Sigmoid colon (tissue), 6 donors: ENCODE measurements at regions not wholly inside any gene's neighbourhood (a gene's known extent, or its start where the extent isn't known, plus 50 kb on each side); places are given as distances from the start of the nearest gene placed in this dataset.
A peak's percentile ranks its signal among the peaks of the same experiment; 100 is the strongest.

Experiments used
- DNase-seq: peaks from one replicate; pipeline ENCODE4 v3.0.0-alpha.2; 2019
- H3K27ac ChIP-seq, 4 donors: fragments of 200-600 bp; sonication (generic); one replicate each; pipeline ENCODE4 v1.5.1; 2016 to 2019; ENCODE audit warnings: mild to moderate bottlenecking in 1 of 4
- H3K27me3 ChIP-seq, 3 donors: fragments of 200-600 bp; sonication (generic); one replicate each; pipeline ENCODE4 v1.5.1; 2019; ENCODE audit warnings: mild to moderate bottlenecking in 1 of 3
- H3K36me3 ChIP-seq, 4 donors: fragments of 200-600 bp; sonication (generic); one replicate each; pipeline ENCODE4 v1.5.1; 2016 to 2019
- H3K4me1 ChIP-seq, 4 donors: fragments of 200-600 bp; sonication (generic); one replicate each; pipeline ENCODE4 v1.5.1; 2017 to 2019
- H3K4me3 ChIP-seq, 4 donors: fragments of 200-600 bp; sonication (generic); one replicate each; pipeline ENCODE4 v1.5.1; 2017 to 2019; ENCODE audit warnings: mild to moderate bottlenecking in 2 of 4, moderate library complexity in 1 of 4
- H3K9me3 ChIP-seq, 4 donors: fragments of 200-600 bp in 3 of 4; sonication (generic) in 3 of 4; one replicate each; pipeline versions ENCODE4 v1.5.1 to v1.6.1; 2013 to 2019
- EP300 ChIP-seq, 4 donors: sonication (generic); formaldehyde crosslinking; IDR thresholded peaks; one replicate each; pipeline ENCODE4 v1.6.1; 2017; ENCODE audit warnings: antibody characterized with exemption in 4 of 4
- POLR2A ChIP-seq, 2 donors: fragments of 450-650 bp; IDR thresholded peaks; one replicate each; pipeline ENCODE4 v1.6.1; 2016; ENCODE audit warnings: antibody characterized with exemption in 2 of 2, mild to moderate bottlenecking in 2 of 2, moderate library complexity in 2 of 2
- POLR2AphosphoS5 ChIP-seq, 4 donors: sonication (generic); formaldehyde crosslinking; IDR thresholded peaks; one replicate each; pipeline ENCODE4 v1.6.1; 2017; ENCODE audit warnings: antibody characterized with exemption in 4 of 4
- WGBS, 2 donors: extraction: QIAGEN DNeasy Blood & Tissue Kit; methylation state at CpG; one replicate each; pipeline ENCODE4 v1.1.7; 2013; 5-methylcytosine and 5-hydroxymethylcytosine counted together
- intact Hi-C: fragments of 100-400 bp; cut with DNase I; formaldehyde crosslinking; loops from one replicate; pipeline ENCODE4 v1.15.1; 2023
- TF ChIP-seq, protein P1 (sequence below), 4 experiments: fragments of 450-650 bp in 3 of 4; fragments of 200-600 bp in 1 of 4; IDR thresholded peaks; one replicate each; pipeline ENCODE4 v1.5.1; 2016 to 2019; ENCODE audit warnings: antibody characterized with exemption in 4 of 4, mild to moderate bottlenecking in 3 of 4, moderate library complexity in 2 of 4
- donor health status: healthy with polysubstance abuse.
- donor health status: healthy.

DNA sequence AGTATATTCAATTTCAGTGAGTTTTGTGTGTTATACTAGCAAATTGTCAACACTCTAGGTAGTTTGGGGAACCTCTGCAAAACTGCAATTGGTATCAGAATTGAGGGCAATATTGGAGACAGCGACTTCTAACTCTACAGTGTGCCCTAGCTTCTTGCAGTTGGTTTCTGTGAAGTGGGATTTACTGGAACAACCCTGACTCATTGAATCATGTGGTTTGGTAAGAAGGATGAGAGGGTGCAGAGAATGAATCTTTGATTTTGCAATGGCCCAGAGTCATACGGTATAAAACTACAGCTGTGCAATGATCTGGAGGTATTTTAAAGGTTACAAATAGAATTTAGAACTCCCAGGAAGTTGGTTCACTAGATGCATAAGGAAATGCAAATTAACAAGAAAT, 129.1 kb upstream of the PPP1R3A start:
- no peak for TF ChIP-seq POLR2A (IDR thresholded peaks at IDR 0.05)
- TF ChIP-seq, protein P1, sequence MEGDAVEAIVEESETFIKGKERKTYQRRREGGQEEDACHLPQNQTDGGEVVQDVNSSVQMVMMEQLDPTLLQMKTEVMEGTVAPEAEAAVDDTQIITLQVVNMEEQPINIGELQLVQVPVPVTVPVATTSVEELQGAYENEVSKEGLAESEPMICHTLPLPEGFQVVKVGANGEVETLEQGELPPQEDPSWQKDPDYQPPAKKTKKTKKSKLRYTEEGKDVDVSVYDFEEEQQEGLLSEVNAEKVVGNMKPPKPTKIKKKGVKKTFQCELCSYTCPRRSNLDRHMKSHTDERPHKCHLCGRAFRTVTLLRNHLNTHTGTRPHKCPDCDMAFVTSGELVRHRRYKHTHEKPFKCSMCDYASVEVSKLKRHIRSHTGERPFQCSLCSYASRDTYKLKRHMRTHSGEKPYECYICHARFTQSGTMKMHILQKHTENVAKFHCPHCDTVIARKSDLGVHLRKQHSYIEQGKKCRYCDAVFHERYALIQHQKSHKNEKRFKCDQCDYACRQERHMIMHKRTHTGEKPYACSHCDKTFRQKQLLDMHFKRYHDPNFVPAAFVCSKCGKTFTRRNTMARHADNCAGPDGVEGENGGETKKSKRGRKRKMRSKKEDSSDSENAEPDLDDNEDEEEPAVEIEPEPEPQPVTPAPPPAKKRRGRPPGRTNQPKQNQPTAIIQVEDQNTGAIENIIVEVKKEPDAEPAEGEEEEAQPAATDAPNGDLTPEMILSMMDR (IDR thresholded peaks at IDR 0.05): no peak
- no peak for TF ChIP-seq POLR2AphosphoS5 (IDR thresholded peaks at IDR 0.05)
- no peak for TF ChIP-seq EP300 (IDR thresholded peaks at IDR 0.05)

DNA sequence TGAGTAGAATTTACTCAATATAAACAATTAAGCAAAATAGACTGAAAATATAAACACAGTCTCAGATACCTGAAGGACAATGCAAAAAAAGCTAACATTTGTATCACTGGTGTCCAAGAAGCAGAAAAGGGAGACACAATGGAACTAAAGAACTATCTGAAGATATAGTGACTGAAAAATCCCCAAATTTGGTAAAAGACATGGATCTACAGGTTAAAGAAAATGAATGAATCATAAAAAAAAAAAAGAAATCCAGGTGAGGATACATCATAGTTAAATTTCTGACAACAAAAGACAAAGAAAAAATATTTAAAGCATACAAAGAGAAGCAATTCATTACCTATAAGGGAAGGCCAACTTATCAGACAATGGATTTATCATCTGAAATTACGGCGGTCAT, 114.7 kb upstream of the PPP1R3A start:
- Histone ChIP-seq H3K4me3 (no peak overlapping the region), H3K36me3 (no peaks in the 10 kb centered on the region), H3K4me1 (no peaks in the 10 kb centered on the region), H3K27me3 (no peaks in the 10 kb centered on the region), H3K9me3 (no peaks in the 10 kb centered on the region), H3K27ac (no peak overlapping the region)
- no peak for DNase-seq
- intact Hi-C loops: no loop called here
- TF ChIP-seq EP300 (IDR thresholded peaks at IDR 0.05) (no peak), POLR2A (IDR thresholded peaks at IDR 0.05) (no peak), POLR2AphosphoS5 (IDR thresholded peaks at IDR 0.05) (no peak)
- TF ChIP-seq, protein P1 (IDR thresholded peaks at IDR 0.05): no peak
- WGBS, 2 donors: 96 to 98% methylated on average over 2 of the region's 2 CpGs

More for the DNA sequence above, 129.1 kb upstream of the PPP1R3A start:
- intact Hi-C loops: no loop called here
- Histone ChIP-seq H3K27me3 (no peaks in the 10 kb centered on the region), H3K27ac (no peak overlapping the region), H3K4me1 (peaks cover 0 to 10% (median 0%) of the 10 kb centered on the region in 4 donors), H3K4me3 (peak overlapping the region in 2 of 4 donors; percentile 4 to 11), H3K36me3 (no peaks in the 10 kb centered on the region), H3K9me3 (no peaks in the 10 kb centered on the region)
- WGBS, 2 donors: 70 to 80% methylated on average over 2 of the region's 2 CpGs
- no peak for DNase-seq

DNA sequence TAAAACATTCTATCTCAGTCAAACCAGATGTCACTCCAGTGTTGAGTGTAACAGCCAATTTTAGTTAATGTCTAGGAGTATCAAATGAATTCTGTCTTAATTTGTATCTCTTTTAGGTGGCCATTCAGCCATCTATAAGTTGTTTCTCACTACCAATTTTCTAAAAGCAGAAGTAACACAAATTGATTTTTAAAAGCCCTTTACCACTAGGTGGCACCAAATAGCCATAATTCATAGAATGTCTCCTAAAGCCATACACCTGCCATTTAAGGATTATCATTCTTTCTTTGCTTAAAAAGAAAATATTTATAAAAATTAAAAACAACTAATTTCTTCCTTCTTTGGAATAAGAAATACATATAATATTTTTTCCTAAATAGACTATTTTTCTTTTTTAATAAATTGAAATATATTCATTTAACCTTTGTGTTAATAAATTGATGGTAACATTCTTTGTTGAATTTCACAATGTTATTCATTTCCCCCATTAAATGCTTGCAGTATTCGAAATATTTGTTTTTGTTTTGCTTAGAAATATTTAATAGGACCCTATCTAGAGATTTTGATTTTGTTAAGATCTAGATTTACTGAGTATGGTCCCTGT, 107.8 kb upstream of the PPP1R3A start:
- no peaks in the 10 kb centered on the region for H3K27me3 ChIP-seq
- H3K4me3 ChIP-seq: no peak overlapping the region
- H3K9me3 ChIP-seq: no peaks in the 10 kb centered on the region
- intact Hi-C loops: loop anchor here (10.0 kb wide), 2 partner anchors 638 to 1828 kb away; no protein-coding TSS in a partner anchor
- no peaks in the 10 kb centered on the region for H3K4me1 ChIP-seq
- no peak overlapping the region for H3K27ac ChIP-seq
- TF ChIP-seq, protein P1 (IDR thresholded peaks at IDR 0.05): peak; percentile 13 to 56 (median 41)
- no peak for TF ChIP-seq POLR2A (IDR thresholded peaks at IDR 0.05)
- 0 to 3% methylated on average over 1 of the region's 1 CpG for WGBS, 2 donors
- no peaks in the 10 kb centered on the region for H3K36me3 ChIP-seq
- no peak for DNase-seq

DNA sequence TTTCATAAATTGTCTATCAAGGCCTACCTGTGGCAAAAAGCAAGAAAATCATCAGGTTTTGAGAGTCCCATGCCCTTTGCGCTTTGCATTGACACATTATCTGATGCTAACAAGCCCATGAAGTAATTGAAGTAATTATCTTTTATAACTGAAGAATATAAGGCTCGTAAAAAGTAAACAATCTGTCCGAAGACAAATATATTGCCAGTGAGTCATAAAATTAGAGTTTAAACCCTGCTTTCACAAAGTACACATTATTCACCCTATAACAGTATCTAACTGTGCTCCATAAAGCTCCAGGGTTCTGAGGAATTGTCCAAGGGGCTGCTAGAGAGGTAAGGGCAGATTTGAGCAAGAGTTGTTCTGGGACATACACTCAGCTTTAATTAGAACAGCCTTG, 102.3 kb upstream of the PPP1R3A start:
- H3K4me1 ChIP-seq: no peaks in the 10 kb centered on the region
- no peak for DNase-seq
- no peaks in the 10 kb centered on the region for H3K27me3 ChIP-seq
- TF ChIP-seq EP300 (IDR thresholded peaks at IDR 0.05): no peak
- no peak for TF ChIP-seq POLR2A (IDR thresholded peaks at IDR 0.05)
- TF ChIP-seq, protein P1 (IDR thresholded peaks at IDR 0.05): no peak
- no peak for TF ChIP-seq POLR2AphosphoS5 (IDR thresholded peaks at IDR 0.05)
- H3K36me3 ChIP-seq: no peaks in the 10 kb centered on the region
- no peak overlapping the region for H3K27ac ChIP-seq
- intact Hi-C loops: loop anchor here (10.0 kb wide), 2 partner anchors 644 to 1834 kb away; no protein-coding TSS in a partner anchor
- WGBS, 2 donors: 13 to 62% methylated on average over 3 of the region's 3 CpGs
- no peaks in the 10 kb centered on the region for H3K9me3 ChIP-seq
- no peak overlapping the region for H3K4me3 ChIP-seq

DNA sequence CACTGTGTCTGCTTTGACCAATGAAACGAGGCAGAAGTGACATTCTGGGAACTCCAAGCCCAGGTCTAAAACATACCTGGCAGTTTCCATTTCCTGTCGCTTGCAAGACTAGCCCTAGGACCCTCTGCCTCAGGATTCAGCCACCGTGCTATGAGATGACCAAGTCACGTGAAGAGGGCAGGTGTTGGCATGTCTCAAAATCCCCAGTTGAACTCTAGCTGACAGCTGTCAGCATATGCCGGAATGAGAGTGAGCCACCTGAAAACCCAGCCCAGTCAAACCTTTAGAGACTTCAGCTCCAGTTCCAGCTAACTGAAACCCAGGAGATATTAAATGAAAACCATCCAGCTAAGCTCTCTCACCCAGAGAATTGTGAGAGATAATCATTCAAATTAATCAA, 89.9 kb upstream of the PPP1R3A start:
- no peaks in the 10 kb centered on the region for H3K9me3 ChIP-seq
- WGBS, 2 donors: 80 to 86% methylated on average over 5 of the region's 5 CpGs
- no peaks in the 10 kb centered on the region for H3K36me3 ChIP-seq
- intact Hi-C loops: no loop called here
- no peaks in the 10 kb centered on the region for H3K27me3 ChIP-seq
- no peak overlapping the region for H3K4me3 ChIP-seq
- TF ChIP-seq POLR2A (IDR thresholded peaks at IDR 0.05) (no peak), POLR2AphosphoS5 (IDR thresholded peaks at IDR 0.05) (no peak), EP300 (IDR thresholded peaks at IDR 0.05) (no peak)
- TF ChIP-seq, protein P1 (IDR thresholded peaks at IDR 0.05): no peak
- no peaks in the 10 kb centered on the region for H3K4me1 ChIP-seq
- H3K27ac ChIP-seq: no peak overlapping the region
- DNase-seq: no peak
